HEK293 (cell line): ENCODE measurements at regions not wholly inside any gene's neighbourhood (a gene's known extent, or its start where the extent isn't known, plus 50 kb on each side); places are given as distances from the start of the nearest gene placed in this dataset.

Experiments
- YY2 ChIP-seq: fragments of 450-650 bp; formaldehyde crosslinking; IDR thresholded peaks from 2 replicates; pipeline ENCODE4 v1.5.1; 2016; ENCODE audit warnings: missing biosample characterization, missing genetic modification characterization
- ZFP69B ChIP-seq: fragments of 450-650 bp; formaldehyde crosslinking; IDR thresholded peaks from 2 replicates; pipeline ENCODE4 v1.5.1; 2016; ENCODE audit warnings: missing biosample characterization, missing genetic modification characterization
- ZNF174 ChIP-seq: fragments of 450-650 bp; formaldehyde crosslinking; IDR thresholded peaks from 2 replicates; pipeline ENCODE4 v1.5.0; 2017; ENCODE audit warnings: missing biosample characterization, mild to moderate bottlenecking, missing genetic modification characterization
- ZNF239 ChIP-seq: fragments of 450-650 bp; formaldehyde crosslinking; IDR thresholded peaks from 2 replicates; pipeline ENCODE4 v1.5.1; 2016; ENCODE audit warnings: missing biosample characterization, missing genetic modification characterization
- ZNF324 ChIP-seq: fragments of 450-650 bp; formaldehyde crosslinking; IDR thresholded peaks from 2 replicates; pipeline ENCODE4 v1.5.1; 2016; ENCODE audit warnings: missing biosample characterization, missing genetic modification characterization
- ZNF433 ChIP-seq: fragments of 450-650 bp; formaldehyde crosslinking; IDR thresholded peaks from 2 replicates; pipeline ENCODE4 v1.5.1; 2016; ENCODE audit warnings: missing biosample characterization, missing genetic modification characterization, low read depth
- TF ChIP-seq, protein P1 (sequence below): fragments of 450-650 bp; formaldehyde crosslinking; IDR thresholded peaks from 2 replicates; pipeline ENCODE4 v1.5.1; 2016; ENCODE audit warnings: missing biosample characterization, missing genetic modification characterization
- TF ChIP-seq, protein P2 (sequence below): fragments of 450-650 bp; formaldehyde crosslinking; IDR thresholded peaks from 2 replicates; pipeline ENCODE4 v1.5.1; 2016; ENCODE audit warnings: missing biosample characterization, missing genetic modification characterization
- TF ChIP-seq, protein P3 (sequence below): fragments of 450-650 bp; formaldehyde crosslinking; IDR thresholded peaks from 2 replicates; pipeline ENCODE4 v1.5.1; 2016; ENCODE audit warnings: missing biosample characterization, missing genetic modification characterization
- TF ChIP-seq, protein P4 (sequence below): fragments of 450-650 bp; formaldehyde crosslinking; IDR thresholded peaks from 2 replicates; pipeline ENCODE4 v1.5.1; 2016; ENCODE audit warnings: missing biosample characterization, missing genetic modification characterization

DNA sequence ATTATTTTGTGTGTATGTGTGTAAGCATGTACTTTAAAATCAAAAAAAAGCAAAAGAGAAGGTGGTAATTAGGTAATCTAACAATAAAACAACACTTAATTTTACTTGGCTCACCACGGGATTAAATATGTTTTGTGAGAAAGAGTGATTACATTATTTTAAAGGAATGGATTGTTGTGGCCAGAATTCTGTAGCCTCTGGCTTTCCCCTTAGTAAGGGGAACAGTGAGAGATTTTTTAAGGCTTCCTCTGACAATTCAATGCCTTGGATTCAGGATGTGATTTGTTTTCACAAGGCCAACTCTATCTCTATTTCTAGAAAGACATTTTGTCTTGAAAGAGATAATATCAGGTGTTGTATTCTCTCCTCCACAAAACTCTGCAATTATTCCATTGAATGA is 560.3 kb upstream of the CDH8 start:
- TF ChIP-seq, protein P1, sequence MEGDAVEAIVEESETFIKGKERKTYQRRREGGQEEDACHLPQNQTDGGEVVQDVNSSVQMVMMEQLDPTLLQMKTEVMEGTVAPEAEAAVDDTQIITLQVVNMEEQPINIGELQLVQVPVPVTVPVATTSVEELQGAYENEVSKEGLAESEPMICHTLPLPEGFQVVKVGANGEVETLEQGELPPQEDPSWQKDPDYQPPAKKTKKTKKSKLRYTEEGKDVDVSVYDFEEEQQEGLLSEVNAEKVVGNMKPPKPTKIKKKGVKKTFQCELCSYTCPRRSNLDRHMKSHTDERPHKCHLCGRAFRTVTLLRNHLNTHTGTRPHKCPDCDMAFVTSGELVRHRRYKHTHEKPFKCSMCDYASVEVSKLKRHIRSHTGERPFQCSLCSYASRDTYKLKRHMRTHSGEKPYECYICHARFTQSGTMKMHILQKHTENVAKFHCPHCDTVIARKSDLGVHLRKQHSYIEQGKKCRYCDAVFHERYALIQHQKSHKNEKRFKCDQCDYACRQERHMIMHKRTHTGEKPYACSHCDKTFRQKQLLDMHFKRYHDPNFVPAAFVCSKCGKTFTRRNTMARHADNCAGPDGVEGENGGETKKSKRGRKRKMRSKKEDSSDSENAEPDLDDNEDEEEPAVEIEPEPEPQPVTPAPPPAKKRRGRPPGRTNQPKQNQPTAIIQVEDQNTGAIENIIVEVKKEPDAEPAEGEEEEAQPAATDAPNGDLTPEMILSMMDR (tag by site-specific recombination): no peak
- TF ChIP-seq YY2 (tag by site-specific recombination) (no peak), ZNF433 (no peak), ZNF324 (tag by site-specific recombination) (no peak), ZNF239 (no peak), ZFP69B (tag by site-specific recombination) (no peak), ZNF174 (tag by site-specific recombination) (no peak)
- TF ChIP-seq, protein P2, sequence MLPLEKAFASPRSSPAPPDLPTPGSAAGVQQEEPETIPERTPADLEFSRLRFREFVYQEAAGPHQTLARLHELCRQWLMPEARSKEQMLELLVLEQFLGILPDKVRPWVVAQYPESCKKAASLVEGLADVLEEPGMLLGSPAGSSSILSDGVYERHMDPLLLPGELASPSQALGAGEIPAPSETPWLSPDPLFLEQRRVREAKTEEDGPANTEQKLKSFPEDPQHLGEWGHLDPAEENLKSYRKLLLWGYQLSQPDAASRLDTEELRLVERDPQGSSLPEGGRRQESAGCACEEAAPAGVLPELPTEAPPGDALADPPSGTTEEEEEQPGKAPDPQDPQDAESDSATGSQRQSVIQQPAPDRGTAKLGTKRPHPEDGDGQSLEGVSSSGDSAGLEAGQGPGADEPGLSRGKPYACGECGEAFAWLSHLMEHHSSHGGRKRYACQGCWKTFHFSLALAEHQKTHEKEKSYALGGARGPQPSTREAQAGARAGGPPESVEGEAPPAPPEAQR (tag by site-specific recombination): no peak
- TF ChIP-seq, protein P3, sequence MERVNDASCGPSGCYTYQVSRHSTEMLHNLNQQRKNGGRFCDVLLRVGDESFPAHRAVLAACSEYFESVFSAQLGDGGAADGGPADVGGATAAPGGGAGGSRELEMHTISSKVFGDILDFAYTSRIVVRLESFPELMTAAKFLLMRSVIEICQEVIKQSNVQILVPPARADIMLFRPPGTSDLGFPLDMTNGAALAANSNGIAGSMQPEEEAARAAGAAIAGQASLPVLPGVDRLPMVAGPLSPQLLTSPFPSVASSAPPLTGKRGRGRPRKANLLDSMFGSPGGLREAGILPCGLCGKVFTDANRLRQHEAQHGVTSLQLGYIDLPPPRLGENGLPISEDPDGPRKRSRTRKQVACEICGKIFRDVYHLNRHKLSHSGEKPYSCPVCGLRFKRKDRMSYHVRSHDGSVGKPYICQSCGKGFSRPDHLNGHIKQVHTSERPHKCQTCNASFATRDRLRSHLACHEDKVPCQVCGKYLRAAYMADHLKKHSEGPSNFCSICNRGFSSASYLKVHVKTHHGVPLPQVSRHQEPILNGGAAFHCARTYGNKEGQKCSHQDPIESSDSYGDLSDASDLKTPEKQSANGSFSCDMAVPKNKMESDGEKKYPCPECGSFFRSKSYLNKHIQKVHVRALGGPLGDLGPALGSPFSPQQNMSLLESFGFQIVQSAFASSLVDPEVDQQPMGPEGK (tag by site-specific recombination): no peak
- TF ChIP-seq, protein P4, sequence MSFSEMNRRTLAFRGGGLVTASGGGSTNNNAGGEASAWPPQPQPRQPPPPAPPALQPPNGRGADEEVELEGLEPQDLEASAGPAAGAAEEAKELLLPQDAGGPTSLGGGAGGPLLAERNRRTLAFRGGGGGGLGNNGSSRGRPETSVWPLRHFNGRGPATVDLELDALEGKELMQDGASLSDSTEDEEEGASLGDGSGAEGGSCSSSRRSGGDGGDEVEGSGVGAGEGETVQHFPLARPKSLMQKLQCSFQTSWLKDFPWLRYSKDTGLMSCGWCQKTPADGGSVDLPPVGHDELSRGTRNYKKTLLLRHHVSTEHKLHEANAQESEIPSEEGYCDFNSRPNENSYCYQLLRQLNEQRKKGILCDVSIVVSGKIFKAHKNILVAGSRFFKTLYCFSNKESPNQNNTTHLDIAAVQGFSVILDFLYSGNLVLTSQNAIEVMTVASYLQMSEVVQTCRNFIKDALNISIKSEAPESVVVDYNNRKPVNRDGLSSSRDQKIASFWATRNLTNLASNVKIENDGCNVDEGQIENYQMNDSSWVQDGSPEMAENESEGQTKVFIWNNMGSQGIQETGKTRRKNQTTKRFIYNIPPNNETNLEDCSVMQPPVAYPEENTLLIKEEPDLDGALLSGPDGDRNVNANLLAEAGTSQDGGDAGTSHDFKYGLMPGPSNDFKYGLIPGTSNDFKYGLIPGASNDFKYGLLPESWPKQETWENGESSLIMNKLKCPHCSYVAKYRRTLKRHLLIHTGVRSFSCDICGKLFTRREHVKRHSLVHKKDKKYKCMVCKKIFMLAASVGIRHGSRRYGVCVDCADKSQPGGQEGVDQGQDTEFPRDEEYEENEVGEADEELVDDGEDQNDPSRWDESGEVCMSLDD (tag by site-specific recombination): no peak
